ENCODE measurements at regions not wholly inside any gene's neighbourhood (a gene's known extent, or its start where the extent isn't known, plus 50 kb on each side); places are given as distances from the start of the nearest gene placed in this dataset.

DNA sequence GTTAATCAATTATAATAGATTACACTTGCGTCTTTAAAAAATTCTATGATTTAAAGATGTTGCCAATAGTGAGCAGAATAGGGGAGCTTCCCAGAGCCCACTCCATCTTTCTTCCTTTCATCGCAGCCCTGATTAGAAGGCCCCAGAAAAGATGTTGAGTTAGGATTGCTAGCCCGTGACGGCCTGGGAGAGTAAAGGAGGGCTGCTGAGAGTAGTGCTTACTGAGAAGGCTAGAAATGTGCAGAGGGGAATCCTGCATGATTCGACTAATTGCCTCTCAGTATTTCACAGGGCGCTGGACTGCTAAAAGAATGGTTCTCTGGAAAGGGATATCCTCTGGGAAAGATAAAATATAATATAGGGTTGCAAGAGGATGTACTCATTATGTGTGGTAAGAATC, 160.5 kb downstream of the C11orf87 start:
- intact Hi-C loops (cut with micrococcal nuclease), result no loop called here
- Mint-ChIP-seq H3K4me1 (ENCODE audit: insufficient read depth, unreplicated experiment) (no peaks in the 10 kb centered on the region), H3K36me3 (ENCODE audit: insufficient read depth, unreplicated experiment) (no peaks in the 10 kb centered on the region), H3K9me3 (ENCODE audit: unreplicated experiment) (no peaks in the 10 kb centered on the region), H3K4me3 (ENCODE audit: unreplicated experiment) (no peak overlapping the region), H3K27ac (ENCODE audit: low read depth, unreplicated experiment) (no peak overlapping the region), H3K27me3 (ENCODE audit: insufficient read depth, unreplicated experiment) (no peaks in the 10 kb centered on the region)
- ChIA-PET POLR2A (interaction anchor here (0.5 kb wide), 1 partner anchor 737 kb away, joined by 3 read pairs; no protein-coding TSS in a partner anchor), CTCF (no interaction called here)
- DNase-seq (ENCODE audit: unreplicated experiment), result no peak
- TF ChIP-seq, protein P1, sequence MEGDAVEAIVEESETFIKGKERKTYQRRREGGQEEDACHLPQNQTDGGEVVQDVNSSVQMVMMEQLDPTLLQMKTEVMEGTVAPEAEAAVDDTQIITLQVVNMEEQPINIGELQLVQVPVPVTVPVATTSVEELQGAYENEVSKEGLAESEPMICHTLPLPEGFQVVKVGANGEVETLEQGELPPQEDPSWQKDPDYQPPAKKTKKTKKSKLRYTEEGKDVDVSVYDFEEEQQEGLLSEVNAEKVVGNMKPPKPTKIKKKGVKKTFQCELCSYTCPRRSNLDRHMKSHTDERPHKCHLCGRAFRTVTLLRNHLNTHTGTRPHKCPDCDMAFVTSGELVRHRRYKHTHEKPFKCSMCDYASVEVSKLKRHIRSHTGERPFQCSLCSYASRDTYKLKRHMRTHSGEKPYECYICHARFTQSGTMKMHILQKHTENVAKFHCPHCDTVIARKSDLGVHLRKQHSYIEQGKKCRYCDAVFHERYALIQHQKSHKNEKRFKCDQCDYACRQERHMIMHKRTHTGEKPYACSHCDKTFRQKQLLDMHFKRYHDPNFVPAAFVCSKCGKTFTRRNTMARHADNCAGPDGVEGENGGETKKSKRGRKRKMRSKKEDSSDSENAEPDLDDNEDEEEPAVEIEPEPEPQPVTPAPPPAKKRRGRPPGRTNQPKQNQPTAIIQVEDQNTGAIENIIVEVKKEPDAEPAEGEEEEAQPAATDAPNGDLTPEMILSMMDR (IDR thresholded peaks at IDR 0.05; ENCODE audit: unreplicated experiment), result no peak
- no TSS peak for BruUV-seq (replicated peaks)

DNA sequence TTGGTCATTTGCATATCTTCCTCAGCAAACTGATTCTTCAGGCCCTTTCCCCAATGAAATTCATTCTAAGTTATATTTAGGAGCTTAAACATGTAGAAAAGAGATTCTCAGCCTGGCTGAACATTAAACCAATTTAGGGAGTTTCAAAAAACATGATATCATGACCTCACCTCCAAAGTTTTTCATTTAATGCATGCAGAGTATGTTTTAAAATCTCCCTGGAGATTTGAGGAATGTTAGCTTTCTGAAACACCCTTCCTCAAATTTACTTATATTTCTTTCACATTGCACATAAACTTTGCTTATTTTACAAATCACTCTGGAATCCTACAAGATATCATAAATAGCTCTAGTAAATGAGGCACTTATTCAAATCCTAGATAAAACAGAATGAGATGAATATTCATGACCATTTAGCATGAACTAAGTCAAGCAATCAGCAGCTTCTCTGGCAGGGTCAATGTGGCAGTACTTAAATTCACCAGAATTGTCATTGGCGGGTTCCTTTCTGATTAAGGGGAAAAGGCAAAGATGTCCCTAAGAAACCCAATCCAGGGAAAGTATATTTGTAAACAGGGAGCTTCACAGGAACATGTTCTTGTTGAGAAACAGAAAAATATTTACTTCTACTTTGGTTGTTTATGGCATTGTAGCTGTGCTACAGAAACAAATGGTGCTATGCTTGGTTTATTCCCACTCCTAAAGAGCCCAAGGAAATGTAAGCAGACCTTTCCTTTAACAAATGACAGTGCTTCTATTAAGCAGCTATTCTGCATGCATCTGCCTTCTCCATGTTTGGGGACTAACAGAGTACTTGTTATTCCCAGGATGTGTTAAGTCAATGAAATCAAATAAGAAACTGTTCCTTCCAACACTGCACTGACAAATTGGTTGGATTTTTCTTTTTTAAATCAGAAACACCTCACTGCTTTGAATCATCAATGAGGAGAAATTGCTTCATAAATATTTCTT, 162.3 kb downstream of the C11orf87 start:
- H3K4me3 Mint-ChIP-seq (ENCODE audit: unreplicated experiment), result no peak overlapping the region
- POLR2A ChIA-PET, result interaction anchor here (0.7 kb wide), 1 partner anchor 365 kb away, joined by 3 read pairs; no protein-coding TSS in a partner anchor
- no peaks in the 10 kb centered on the region for H3K9me3 Mint-ChIP-seq (ENCODE audit: unreplicated experiment)
- no peaks in the 10 kb centered on the region for H3K4me1 Mint-ChIP-seq (ENCODE audit: insufficient read depth, unreplicated experiment)
- no peak for DNase-seq (ENCODE audit: unreplicated experiment)
- intact Hi-C loops (cut with micrococcal nuclease), result no loop called here
- TF ChIP-seq, protein P1 (IDR thresholded peaks at IDR 0.05; ENCODE audit: unreplicated experiment), result no peak
- no TSS peak for BruUV-seq (replicated peaks)
- CTCF ChIA-PET, result no interaction called here
- no peak overlapping the region for H3K27ac Mint-ChIP-seq (ENCODE audit: low read depth, unreplicated experiment)
- peaks cover under 1% of the 10 kb centered on the region for H3K36me3 Mint-ChIP-seq (ENCODE audit: insufficient read depth, unreplicated experiment)
- H3K27me3 Mint-ChIP-seq (ENCODE audit: insufficient read depth, unreplicated experiment), result no peaks in the 10 kb centered on the region

DNA sequence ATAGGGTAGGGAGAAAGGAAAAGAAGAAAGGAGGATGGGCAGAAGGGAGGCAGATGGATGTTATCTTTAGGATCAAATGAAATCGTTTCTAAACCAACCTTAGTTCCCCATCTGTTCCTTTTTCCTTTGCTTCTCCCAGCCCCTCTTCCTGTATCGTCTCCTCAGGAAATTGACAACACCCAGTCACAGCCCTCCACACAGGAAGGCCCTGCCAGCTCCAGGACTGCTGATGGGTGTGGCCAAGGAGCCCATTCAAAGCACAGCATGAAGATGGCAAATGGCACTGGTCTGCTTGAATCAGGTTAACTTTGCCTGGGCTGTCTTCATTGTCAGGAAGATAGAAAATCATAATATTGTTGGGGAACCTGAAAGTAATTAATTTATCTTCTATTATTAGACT, 164.8 kb downstream of the C11orf87 start:
- ChIA-PET POLR2A (interaction anchor here (0.6 kb wide), 1 partner anchor 94 kb away, joined by 4 read pairs; no protein-coding TSS in a partner anchor), CTCF (interaction anchor here (0.6 to 0.7 kb wide), 2 partner anchors 577 to 1867 kb away, joined by 3 to 4 read pairs; no protein-coding TSS in a partner anchor)
- no peaks in the 10 kb centered on the region for H3K27me3 Mint-ChIP-seq (ENCODE audit: insufficient read depth, unreplicated experiment)
- no peaks in the 10 kb centered on the region for H3K9me3 Mint-ChIP-seq (ENCODE audit: unreplicated experiment)
- no TSS peak for BruUV-seq (replicated peaks)
- DNase-seq (ENCODE audit: unreplicated experiment), result no peak
- H3K4me3 Mint-ChIP-seq (ENCODE audit: unreplicated experiment), result no peak overlapping the region
- peaks cover 6% of the 10 kb centered on the region for H3K4me1 Mint-ChIP-seq (ENCODE audit: insufficient read depth, unreplicated experiment)
- H3K36me3 Mint-ChIP-seq (ENCODE audit: insufficient read depth, unreplicated experiment), result peaks cover 8% of the 10 kb centered on the region
- no peak overlapping the region for H3K27ac Mint-ChIP-seq (ENCODE audit: low read depth, unreplicated experiment)
- intact Hi-C loops (cut with micrococcal nuclease), result no loop called here
- TF ChIP-seq, protein P1 (IDR thresholded peaks at IDR 0.05; ENCODE audit: unreplicated experiment), result no peak

DNA sequence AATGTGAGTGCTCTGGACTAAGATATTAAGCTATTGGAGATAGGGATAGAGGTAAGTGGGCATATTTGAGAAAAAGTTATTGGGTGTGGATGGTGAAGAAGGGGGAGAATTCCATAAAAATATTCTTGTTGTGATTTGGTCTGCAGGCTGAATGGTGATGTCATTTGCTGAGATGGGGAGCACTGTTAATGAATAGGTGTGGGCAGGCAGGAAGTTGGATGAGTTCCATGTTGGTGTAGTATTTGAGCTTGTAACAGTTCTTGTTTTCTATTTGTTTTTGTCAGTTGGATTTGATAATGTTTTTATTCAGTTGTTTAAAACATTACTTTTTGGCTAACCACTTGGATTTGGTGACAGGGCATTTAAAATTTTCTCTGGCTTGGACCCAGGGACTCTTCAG, 168.8 kb downstream of the C11orf87 start:
- ChIA-PET POLR2A (interaction anchor here (0.7 kb wide), 1 partner anchor 9 kb away, joined by 3 read pairs; no protein-coding TSS in a partner anchor), CTCF (no interaction called here)
- DNase-seq (ENCODE audit: unreplicated experiment), result no peak

More for the DNA sequence above, 168.8 kb downstream of the C11orf87 start:
- TF ChIP-seq, protein P1 (IDR thresholded peaks at IDR 0.05; ENCODE audit: unreplicated experiment), result no peak
- Mint-ChIP-seq H3K9me3 (ENCODE audit: unreplicated experiment) (no peaks in the 10 kb centered on the region), H3K27me3 (ENCODE audit: insufficient read depth, unreplicated experiment) (no peaks in the 10 kb centered on the region), H3K4me3 (ENCODE audit: unreplicated experiment) (no peak overlapping the region), H3K36me3 (ENCODE audit: insufficient read depth, unreplicated experiment) (peaks cover 8% of the 10 kb centered on the region), H3K4me1 (ENCODE audit: insufficient read depth, unreplicated experiment) (peaks cover 6% of the 10 kb centered on the region), H3K27ac (ENCODE audit: low read depth, unreplicated experiment) (no peak overlapping the region)
- intact Hi-C loops (cut with micrococcal nuclease), result no loop called here
- BruUV-seq (replicated peaks), result no TSS peak
